ENCODE measurements at regions not wholly inside any gene's neighbourhood (a gene's known extent, or its start where the extent isn't known, plus 50 kb on each side); places are given as distances from the start of the nearest gene placed in this dataset.

- TF ChIP-seq NR3C1 (IDR thresholded peaks at IDR 0.05) (no peak), RCOR1 (IDR thresholded peaks at IDR 0.05; ENCODE audit: low read depth, low read length) (no peak), RNF2 (IDR thresholded peaks at IDR 0.05; ENCODE audit: borderline replicate concordance, low read depth) (no peak), SMC3 (IDR thresholded peaks at IDR 0.05) (no peak), SREBF2 (IDR thresholded peaks at IDR 0.05) (no peak), EP300 (IDR thresholded peaks at IDR 0.05) (no peak)
These were observed 118.3 kb upstream of the ATP1A1 start (continued) for GRCh38 chr1:116254776-116255175.

GRCh38 chr1:116255486-116256285 lies 117.4 kb upstream of the ATP1A1 start:
- POLR2A ChIA-PET, result no interaction called here
- no peaks in the 10 kb centered on the region for H3K4me1 ChIP-seq
- TF ChIP-seq CBX8 (IDR thresholded peaks at IDR 0.05), result no peak
- no peak for TF ChIP-seq POLR2A (IDR thresholded peaks at IDR 0.05; ENCODE audit: low read length)
- no peak for TF ChIP-seq MAZ (IDR thresholded peaks at IDR 0.05; ENCODE audit: borderline replicate concordance, low read depth, low read length)
- no peak for TF ChIP-seq HOXA7 (CRISPR knock-in tag; IDR thresholded peaks at IDR 0.05)
- no peak for TF ChIP-seq GATA3 (IDR thresholded peaks at IDR 0.05; ENCODE audit: borderline replicate concordance)
- TF ChIP-seq ZSCAN20 (CRISPR knock-in tag; IDR thresholded peaks at IDR 0.05), result no peak
- TF ChIP-seq MAFK (IDR thresholded peaks at IDR 0.05; ENCODE audit: partially characterized antibody), result no peak
- no peak for TF ChIP-seq HEYL (CRISPR knock-in tag; IDR thresholded peaks at IDR 0.05)
- no peak for TF ChIP-seq CHD4 (IDR thresholded peaks at IDR 0.05; ENCODE audit: borderline replicate concordance)
- TF ChIP-seq REST (IDR thresholded peaks at IDR 0.05), result no peak
- TF ChIP-seq FOSB (CRISPR knock-in tag; IDR thresholded peaks at IDR 0.05), result no peak
- TF ChIP-seq ATOH8 (CRISPR knock-in tag; IDR thresholded peaks at IDR 0.05; ENCODE audit: low read depth), result no peak
- TF ChIP-seq EP300 (IDR thresholded peaks at IDR 0.05), result no peak
- no peak for TF ChIP-seq MYC (IDR thresholded peaks at IDR 0.05; ENCODE audit: borderline replicate concordance, low read length)
- no peak for TF ChIP-seq MAX (IDR thresholded peaks at IDR 0.05)
- no peak overlapping the region for H3K27ac ChIP-seq
- H3K4me3 ChIP-seq, result no peak overlapping the region
- WGBS (ENCODE audit: missing lambda C conversion rate), result 21% methylated on average over 6 of the region's 6 CpGs
- no peaks in the 10 kb centered on the region for H3K9me3 ChIP-seq
- DNase-seq (ENCODE audit: low read depth in 1 of 2, low spot score in 1 of 2), result no peak
- CTCF ChIA-PET, result interaction anchor here (0.8 to 1.6 kb wide), 2 partner anchors 14 to 229 kb away, joined by 3 to 4 read pairs; no protein-coding TSS in a partner anchor
- no peak overlapping the region for H3K4me2 ChIP-seq
- FAIRE-seq, result no peak
- no peak for ATAC-seq

GRCh38 chr1:116256286-116256649 lies 116.8 kb upstream of the ATP1A1 start:
- H3K4me3 ChIP-seq, result no peak overlapping the region
- no peak for ATAC-seq
- POLR2A ChIA-PET, result no interaction called here
- no peaks in the 10 kb centered on the region for H3K4me1 ChIP-seq
- FAIRE-seq, result no peak
- no peaks in the 10 kb centered on the region for H3K9me3 ChIP-seq
- no peak for DNase-seq (ENCODE audit: low read depth in 1 of 2, low spot score in 1 of 2)
- H3K4me2 ChIP-seq, result no peak overlapping the region
- TF ChIP-seq FOSB (CRISPR knock-in tag; IDR thresholded peaks at IDR 0.05) (no peak), BHLHE40 (IDR thresholded peaks at IDR 0.05; ENCODE audit: low read depth, low read length) (no peak), USF2 (IDR thresholded peaks at IDR 0.05) (no peak), HES2 (IDR thresholded peaks at IDR 0.05) (no peak), CHD4 (IDR thresholded peaks at IDR 0.05; ENCODE audit: borderline replicate concordance) (no peak), MAZ (IDR thresholded peaks at IDR 0.05; ENCODE audit: borderline replicate concordance, low read depth, low read length) (no peak)
- CTCF ChIA-PET, result no interaction called here
- no peak overlapping the region for H3K27ac ChIP-seq
- WGBS (ENCODE audit: missing lambda C conversion rate), result 22% methylated on average over 2 of the region's 2 CpGs
